RWPE1 (cell line): ENCODE measurements at regions not wholly inside any gene's neighbourhood (a gene's known extent, or its start where the extent isn't known, plus 50 kb on each side); places are given as distances from the start of the nearest gene placed in this dataset.

ENCODE experiments used
- CTCF ChIA-PET: fragments of 350-600 bp; sonication (Branson Sonifier 250); formaldehyde crosslinking; extraction: SDS; loops from one replicate; lab custom pipeline; 2021; lab: Yijun Ruan, JAX
- POLR2A ChIA-PET: fragments of 400-600 bp; formaldehyde crosslinking; extraction: SDS; loops from one replicate; lab custom pipeline; 2020; ENCODE audit warnings: antibody characterized with exemption; ENCODE audit not compliant: low non-redundant PET; lab: Yijun Ruan, JAX
- DNase-seq: peaks from one replicate; pipeline ENCODE4 v3.0.0; 2012; ENCODE audit warnings: low spot score
- H3K27ac ChIP-seq: fragments of 450-650 bp; 2 replicates; pipeline ENCODE4 v1.5.1; 2017
- CTCF ChIP-seq: fragments of 450-650 bp; conservative IDR thresholded peaks from 2 replicates; pipeline ENCODE4 v1.5.1; 2017; ENCODE audit warnings: low read depth, mild to moderate bottlenecking

- no peak overlapping the region for H3K27ac ChIP-seq
- ChIA-PET POLR2A (no interaction called here), CTCF (no interaction called here)
- no peak for DNase-seq
- no peak for TF ChIP-seq CTCF
Observed at GRCh38 chr2:12223732-12224131, 477.3 kb downstream of the LPIN1 start.

DNA sequence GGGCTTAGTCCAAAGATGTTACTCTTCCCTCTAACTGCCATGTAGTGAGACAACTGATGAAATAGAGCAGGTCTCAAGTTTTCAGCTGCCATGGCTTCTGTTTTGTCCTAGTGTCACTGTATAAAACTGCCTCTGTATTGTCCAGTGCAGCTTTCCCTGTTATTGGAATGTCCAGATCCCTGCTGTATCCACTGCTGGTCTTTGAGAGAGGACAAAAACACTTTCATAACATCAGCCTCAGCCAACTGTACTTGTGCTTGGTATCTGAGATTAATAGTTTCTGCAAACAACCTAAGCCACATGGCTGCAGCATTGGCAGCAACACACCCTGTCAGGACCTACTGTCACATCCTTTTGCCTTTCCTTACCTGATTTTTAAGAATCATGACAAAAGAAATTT is 480.2 kb downstream of the LPIN1 start:
- no peak for DNase-seq
- POLR2A ChIA-PET: no interaction called here
- no peak for TF ChIP-seq CTCF
- no peak overlapping the region for H3K27ac ChIP-seq
- CTCF ChIA-PET: no interaction called here

DNA sequence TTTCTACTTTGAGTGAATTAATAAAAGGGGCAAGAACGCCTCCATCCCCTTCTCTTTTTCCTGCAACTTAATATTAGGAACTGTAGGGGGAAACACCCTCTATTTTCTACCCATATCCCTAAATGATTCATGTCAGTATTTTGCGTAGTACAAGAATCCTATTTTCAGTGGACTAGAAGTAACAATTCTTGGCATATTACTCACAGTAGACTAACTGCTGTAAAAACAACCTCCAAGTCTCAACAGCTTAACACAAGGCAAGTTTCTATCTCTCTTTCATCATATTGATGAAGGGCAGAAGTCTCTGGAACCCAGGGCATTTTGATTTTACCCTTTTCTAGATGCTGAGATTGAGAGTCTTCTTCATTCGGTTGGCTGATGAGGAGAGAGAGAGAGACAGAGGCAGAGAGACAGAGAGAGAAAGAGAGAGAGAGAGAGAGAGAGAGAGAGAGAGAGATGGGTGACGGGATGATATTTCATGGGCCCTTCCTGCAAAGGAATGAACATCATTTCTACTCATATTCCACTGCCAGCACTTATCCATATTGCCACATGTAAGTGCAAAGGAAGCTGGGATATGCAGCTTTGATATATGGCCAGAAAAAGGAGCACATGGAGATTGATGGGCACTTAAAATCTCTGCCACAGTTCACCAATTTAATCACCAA is 481.6 kb downstream of the LPIN1 start:
- POLR2A ChIA-PET: no interaction called here
- no peak overlapping the region for H3K27ac ChIP-seq
- CTCF ChIA-PET: no interaction called here
- DNase-seq: no peak
- TF ChIP-seq CTCF: no peak

- TF ChIP-seq CTCF: no peak
- DNase-seq: no peak
- H3K27ac ChIP-seq: no peak overlapping the region
- ChIA-PET POLR2A (no interaction called here), CTCF (interaction anchor here (0.7 kb wide), 1 partner anchor 83 kb away, joined by 5 read pairs; no protein-coding TSS in a partner anchor)
Observed at GRCh38 chr2:12231288-12231687, 484.9 kb downstream of the LPIN1 start.

DNA sequence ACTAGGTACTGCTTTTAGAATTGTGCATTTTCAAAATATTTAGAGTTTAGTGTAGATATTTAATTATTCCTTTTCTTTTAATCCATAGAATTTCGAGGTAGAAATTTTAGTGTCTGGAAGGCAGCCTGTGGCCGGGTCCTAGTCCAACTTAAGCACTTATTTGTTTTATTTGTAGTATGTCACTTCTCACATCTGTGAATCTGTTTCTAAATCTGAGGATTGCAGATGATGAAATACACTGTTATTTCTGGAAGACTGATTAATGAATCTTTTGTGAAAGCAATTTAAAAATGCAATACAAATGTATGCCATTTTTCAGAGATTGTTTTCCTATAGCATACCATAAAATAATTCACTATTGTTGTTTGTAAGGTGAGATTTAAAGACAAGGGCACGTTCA is 483.9 kb upstream of the TRIB2 start:
- POLR2A ChIA-PET: no interaction called here
- no peak for TF ChIP-seq CTCF
- DNase-seq: no peak
- CTCF ChIA-PET: no interaction called here
- no peak overlapping the region for H3K27ac ChIP-seq

- no peak overlapping the region for H3K27ac ChIP-seq
- no peak for DNase-seq
- ChIA-PET POLR2A (no interaction called here), CTCF (no interaction called here)
- no peak for TF ChIP-seq CTCF
Observed at GRCh38 chr2:12236136-12236844, 480.4 kb upstream of the TRIB2 start.
